ENCODE measurements at regions not wholly inside any gene's neighbourhood (a gene's known extent, or its start where the extent isn't known, plus 50 kb on each side); places are given as distances from the start of the nearest gene placed in this dataset.

DNA sequence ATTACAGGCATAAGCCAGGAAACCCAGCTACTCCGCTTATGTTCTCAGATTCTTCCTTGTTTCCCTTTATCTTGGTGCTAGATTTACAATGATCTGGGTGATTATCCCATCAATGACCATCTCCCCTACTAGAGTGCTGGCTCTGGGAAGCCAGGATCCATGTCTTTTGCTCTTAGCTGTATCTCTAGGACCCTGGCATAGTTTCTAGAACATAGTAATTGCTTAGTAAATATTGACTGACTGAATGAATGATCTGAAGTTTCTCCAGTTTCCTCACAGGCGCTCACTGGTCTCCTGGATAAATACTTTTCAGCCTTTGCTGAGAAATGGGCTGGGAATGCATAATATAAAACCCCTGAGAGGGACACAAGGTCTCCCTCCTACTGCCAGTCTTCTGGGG, 60.0 kb upstream of the KLF9 start:
- no peak overlapping the region for H2BK120ac ChIP-seq (ENCODE audit: low read depth, low read length)
- H3K27me3 ChIP-seq (ENCODE audit: control insufficient read depth in 3 of 3, insufficient read depth in 3 of 3, low read depth in 1 of 3, low read length in 3 of 3) = peaks cover 0 to 13% (median 0%) of the 10 kb centered on the region in 3 experiments
- no peak for DNase-seq (ENCODE audit: low spot score)
- WGBS, 2 donors (ENCODE audit: extremely low coverage in 2 of 2, insufficient read length in 2 of 2, insufficient replicate concordance in 1 of 2) = no CpG with 5 or more reads among the region's 2 CpGs
- H3K14ac ChIP-seq (ENCODE audit: low read length) = no peak overlapping the region
- H2AK5ac ChIP-seq (ENCODE audit: low read depth, low read length) = no peak overlapping the region
- H3K4me1 ChIP-seq (ENCODE audit: control insufficient read depth in 2 of 2, insufficient read depth in 1 of 2, low read depth in 1 of 2, low read length in 2 of 2) = peaks cover 0 to 3% of the 10 kb centered on the region in 2 donors
- no peak overlapping the region for H3K9ac ChIP-seq (ENCODE audit: low read depth, low read length, poor library complexity)
- no peak overlapping the region for H2BK5ac ChIP-seq (ENCODE audit: low read length)
- no peaks in the 10 kb centered on the region for H3K79me1 ChIP-seq (ENCODE audit: low read depth, low read length)
- no peak overlapping the region for H4K8ac ChIP-seq (ENCODE audit: low read depth, low read length)
- H2AFZ ChIP-seq (ENCODE audit: low read length) = no peak overlapping the region
- no peak overlapping the region for H3K4me3 ChIP-seq (ENCODE audit: low read length in 2 of 2)
- no peak overlapping the region for H2BK15ac ChIP-seq (ENCODE audit: low read length)
- H3K36me3 ChIP-seq (replicated peaks in 1 of 2; ENCODE audit: control insufficient read depth in 2 of 2, insufficient read depth in 2 of 2, low read length in 2 of 2) = no peaks in the 10 kb centered on the region
- H3K18ac ChIP-seq (ENCODE audit: low read length) = no peak overlapping the region
- no peak overlapping the region for H4K91ac ChIP-seq (ENCODE audit: low read depth, low read length, poor library complexity)
- H3K4me2 ChIP-seq (ENCODE audit: insufficient read depth, low read length, poor library complexity, severe bottlenecking) = no peak overlapping the region
- no peaks in the 10 kb centered on the region for H3K9me3 ChIP-seq (replicated peaks in 1 of 2; ENCODE audit: control insufficient read depth in 2 of 2, insufficient read depth in 1 of 2, low read depth in 1 of 2, low read length in 2 of 2)
- H2BK12ac ChIP-seq (ENCODE audit: low read length) = no peak overlapping the region
- H3K23ac ChIP-seq (ENCODE audit: low read depth, low read length, poor library complexity) = no peak overlapping the region
- no peak overlapping the region for H3K27ac ChIP-seq (replicated peaks; ENCODE audit: low read length)
- no peak overlapping the region for H3K4ac ChIP-seq (ENCODE audit: low read length)

DNA sequence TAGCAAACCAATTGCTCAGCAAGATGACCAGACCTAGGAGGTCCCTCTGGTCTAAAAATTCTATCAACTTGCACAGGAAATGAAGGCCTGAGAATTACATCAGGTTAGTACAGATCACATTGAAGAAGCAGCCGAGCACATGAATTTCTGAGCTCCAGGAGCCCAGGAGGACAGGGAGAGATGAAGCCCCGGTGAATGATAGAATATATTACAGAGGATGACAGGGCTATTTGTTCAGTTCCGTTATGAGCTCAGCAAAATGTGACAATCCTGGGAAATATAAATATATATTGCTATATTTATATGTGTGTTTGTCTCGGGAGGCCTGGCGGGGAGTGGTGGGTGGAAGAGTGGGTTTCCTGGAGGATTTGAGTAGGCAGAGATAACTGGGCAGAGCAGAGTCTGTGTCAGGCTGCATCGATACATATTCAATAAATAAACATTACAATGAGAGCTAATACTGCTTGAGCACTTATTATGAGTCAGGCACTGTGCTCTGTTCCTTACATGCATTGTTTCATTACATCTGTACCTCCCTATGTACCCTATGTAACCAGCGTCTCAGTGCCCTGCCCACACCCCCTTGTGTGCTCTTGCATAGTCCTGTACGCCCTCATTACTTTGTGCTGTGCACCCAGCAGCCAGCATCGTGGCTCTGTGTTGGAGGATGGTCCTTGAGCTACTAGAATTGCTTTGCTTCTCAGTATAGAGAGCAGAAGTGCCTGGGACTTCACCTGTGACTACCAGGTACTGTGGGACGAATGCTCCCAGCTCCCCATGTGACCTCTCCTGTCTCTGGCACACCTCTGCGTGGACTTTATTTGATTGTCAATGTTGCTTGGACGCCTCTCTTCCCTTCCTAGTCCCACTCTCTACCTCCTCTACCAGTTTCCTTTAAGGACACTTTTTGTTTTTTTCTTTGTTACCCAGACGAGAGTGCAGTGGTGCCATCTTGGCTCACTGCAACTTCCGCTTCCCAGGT, 58.1 kb upstream of the KLF9 start:
- peaks cover 0 to 6% (median 0%) of the 10 kb centered on the region in 3 experiments for H3K27me3 ChIP-seq (ENCODE audit: control insufficient read depth in 3 of 3, insufficient read depth in 3 of 3, low read depth in 1 of 3, low read length in 3 of 3)
- H3K4me2 ChIP-seq (ENCODE audit: insufficient read depth, low read length, poor library complexity, severe bottlenecking) = no peak overlapping the region
- H3K36me3 ChIP-seq (replicated peaks in 1 of 2; ENCODE audit: control insufficient read depth in 2 of 2, insufficient read depth in 2 of 2, low read length in 2 of 2) = no peaks in the 10 kb centered on the region
- no peak overlapping the region for H2AK5ac ChIP-seq (ENCODE audit: low read depth, low read length)
- no peak overlapping the region for H3K23ac ChIP-seq (ENCODE audit: low read depth, low read length, poor library complexity)
- H3K18ac ChIP-seq (ENCODE audit: low read length) = no peak overlapping the region
- DNase-seq (ENCODE audit: low spot score) = no peak
- H3K9me3 ChIP-seq (replicated peaks in 1 of 2; ENCODE audit: control insufficient read depth in 2 of 2, insufficient read depth in 1 of 2, low read depth in 1 of 2, low read length in 2 of 2) = no peaks in the 10 kb centered on the region
- no peak overlapping the region for H3K4ac ChIP-seq (ENCODE audit: low read length)
- no peak overlapping the region for H4K91ac ChIP-seq (ENCODE audit: low read depth, low read length, poor library complexity)
- H3K14ac ChIP-seq (ENCODE audit: low read length) = no peak overlapping the region
- no peaks in the 10 kb centered on the region for H3K79me1 ChIP-seq (ENCODE audit: low read depth, low read length)
- H2BK12ac ChIP-seq (ENCODE audit: low read length) = no peak overlapping the region
- no peak overlapping the region for H2BK5ac ChIP-seq (ENCODE audit: low read length)
- H3K27ac ChIP-seq (replicated peaks; ENCODE audit: low read length) = no peak overlapping the region
- peaks cover 0 to 3% of the 10 kb centered on the region in 2 donors for H3K4me1 ChIP-seq (ENCODE audit: control insufficient read depth in 2 of 2, insufficient read depth in 1 of 2, low read depth in 1 of 2, low read length in 2 of 2)
- H4K8ac ChIP-seq (ENCODE audit: low read depth, low read length) = no peak overlapping the region
- no peak overlapping the region for H3K4me3 ChIP-seq (ENCODE audit: low read length in 2 of 2)
- no peak overlapping the region for H2AFZ ChIP-seq (ENCODE audit: low read length)
- H2BK120ac ChIP-seq (ENCODE audit: low read depth, low read length) = no peak overlapping the region
- WGBS, 2 donors (ENCODE audit: extremely low coverage in 2 of 2, insufficient read length in 2 of 2, insufficient replicate concordance in 1 of 2) = no CpG with 5 or more reads among the region's 14 CpGs
- H3K9ac ChIP-seq (ENCODE audit: low read depth, low read length, poor library complexity) = no peak overlapping the region
- H2BK15ac ChIP-seq (ENCODE audit: low read length) = no peak overlapping the region

DNA sequence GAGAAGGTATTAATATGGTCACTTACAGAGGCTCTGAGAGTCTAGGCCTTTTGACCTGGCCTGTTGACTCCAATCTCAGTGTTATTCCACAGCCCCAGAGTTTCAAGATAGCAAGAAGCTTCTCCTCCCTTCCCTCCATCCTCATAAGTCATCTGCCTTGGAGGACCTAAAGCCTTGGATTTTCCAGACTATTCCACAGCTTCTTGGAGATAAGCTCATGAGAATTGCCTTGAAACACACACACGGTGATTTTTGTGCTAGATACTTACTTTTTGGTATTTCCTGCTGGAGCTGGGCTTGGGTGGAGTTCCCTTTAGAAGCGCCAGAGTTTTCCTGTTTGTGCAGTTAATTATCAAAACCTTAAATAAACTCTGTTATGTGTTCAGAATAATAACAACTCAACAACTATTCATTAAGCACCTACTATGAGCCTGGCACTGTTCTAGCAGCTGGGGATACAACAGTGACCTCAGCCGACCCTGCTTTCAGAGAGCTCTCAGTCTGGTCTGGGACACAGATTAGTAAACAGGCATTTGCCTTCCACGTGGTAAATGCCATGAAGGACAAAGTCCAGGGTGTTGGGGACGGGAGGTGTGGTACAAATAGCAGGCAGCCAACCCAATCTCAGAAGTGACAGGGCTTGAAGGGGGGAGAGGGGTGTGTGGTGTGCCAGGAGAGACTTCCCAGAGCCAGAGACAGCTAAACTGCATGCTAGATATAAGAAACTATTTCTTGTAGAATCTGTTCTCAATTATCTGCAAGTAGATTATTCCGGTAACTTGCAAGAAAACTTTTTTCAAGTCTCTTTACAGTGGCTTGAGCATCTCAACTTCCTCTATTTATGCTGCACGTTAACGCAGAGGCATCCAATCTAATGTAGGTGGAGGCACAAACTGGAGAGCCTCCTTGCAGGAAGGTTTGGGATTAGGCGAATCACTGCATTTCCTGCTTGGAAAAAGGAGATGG, 55.9 kb upstream of the KLF9 start:
- no peak for DNase-seq (ENCODE audit: low spot score)
- Histone ChIP-seq H4K8ac (ENCODE audit: low read depth, low read length) (no peak overlapping the region), H3K36me3 (replicated peaks in 1 of 2; ENCODE audit: control insufficient read depth in 2 of 2, insufficient read depth in 2 of 2, low read length in 2 of 2) (no peaks in the 10 kb centered on the region), H3K4me2 (ENCODE audit: insufficient read depth, low read length, poor library complexity, severe bottlenecking) (no peak overlapping the region), H3K18ac (ENCODE audit: low read length) (no peak overlapping the region), H3K4me1 (ENCODE audit: control insufficient read depth in 2 of 2, insufficient read depth in 1 of 2, low read depth in 1 of 2, low read length in 2 of 2) (peaks cover 0 to 3% of the 10 kb centered on the region in 2 donors), H3K14ac (ENCODE audit: low read length) (no peak overlapping the region), H2AK5ac (ENCODE audit: low read depth, low read length) (no peak overlapping the region), H2BK15ac (ENCODE audit: low read length) (no peak overlapping the region), H4K91ac (ENCODE audit: low read depth, low read length, poor library complexity) (no peak overlapping the region), H3K4ac (ENCODE audit: low read length) (no peak overlapping the region), H3K23ac (ENCODE audit: low read depth, low read length, poor library complexity) (no peak overlapping the region), H3K27me3 (ENCODE audit: control insufficient read depth in 3 of 3, insufficient read depth in 3 of 3, low read depth in 1 of 3, low read length in 3 of 3) (peaks cover 0 to 8% (median 0%) of the 10 kb centered on the region in 3 experiments), H3K4me3 (ENCODE audit: low read length in 2 of 2) (no peak overlapping the region), H3K9ac (ENCODE audit: low read depth, low read length, poor library complexity) (no peak overlapping the region), H3K9me3 (replicated peaks in 1 of 2; ENCODE audit: control insufficient read depth in 2 of 2, insufficient read depth in 1 of 2, low read depth in 1 of 2, low read length in 2 of 2) (no peaks in the 10 kb centered on the region), H3K27ac (replicated peaks; ENCODE audit: low read length) (no peak overlapping the region), H2BK5ac (ENCODE audit: low read length) (no peak overlapping the region), H2AFZ (ENCODE audit: low read length) (no peak overlapping the region), H2BK12ac (ENCODE audit: low read length) (no peak overlapping the region), H2BK120ac (ENCODE audit: low read depth, low read length) (no peak overlapping the region), H3K79me1 (ENCODE audit: low read depth, low read length) (no peaks in the 10 kb centered on the region)
- WGBS, 2 donors (ENCODE audit: extremely low coverage in 2 of 2, insufficient read length in 2 of 2, insufficient replicate concordance in 1 of 2) = no CpG with 5 or more reads among the region's 9 CpGs
